ENCODE measurements at regions not wholly inside any gene's neighbourhood (a gene's known extent, or its start where the extent isn't known, plus 50 kb on each side); places are given as distances from the start of the nearest gene placed in this dataset.

GRCh38 chr3:40782111-40782721 lies 257.5 kb downstream of the ZNF621 start:
- H3K4me3 ChIP-seq (ENCODE audit: low read depth, low read length), result no peak overlapping the region
- TF ChIP-seq, protein P1, sequence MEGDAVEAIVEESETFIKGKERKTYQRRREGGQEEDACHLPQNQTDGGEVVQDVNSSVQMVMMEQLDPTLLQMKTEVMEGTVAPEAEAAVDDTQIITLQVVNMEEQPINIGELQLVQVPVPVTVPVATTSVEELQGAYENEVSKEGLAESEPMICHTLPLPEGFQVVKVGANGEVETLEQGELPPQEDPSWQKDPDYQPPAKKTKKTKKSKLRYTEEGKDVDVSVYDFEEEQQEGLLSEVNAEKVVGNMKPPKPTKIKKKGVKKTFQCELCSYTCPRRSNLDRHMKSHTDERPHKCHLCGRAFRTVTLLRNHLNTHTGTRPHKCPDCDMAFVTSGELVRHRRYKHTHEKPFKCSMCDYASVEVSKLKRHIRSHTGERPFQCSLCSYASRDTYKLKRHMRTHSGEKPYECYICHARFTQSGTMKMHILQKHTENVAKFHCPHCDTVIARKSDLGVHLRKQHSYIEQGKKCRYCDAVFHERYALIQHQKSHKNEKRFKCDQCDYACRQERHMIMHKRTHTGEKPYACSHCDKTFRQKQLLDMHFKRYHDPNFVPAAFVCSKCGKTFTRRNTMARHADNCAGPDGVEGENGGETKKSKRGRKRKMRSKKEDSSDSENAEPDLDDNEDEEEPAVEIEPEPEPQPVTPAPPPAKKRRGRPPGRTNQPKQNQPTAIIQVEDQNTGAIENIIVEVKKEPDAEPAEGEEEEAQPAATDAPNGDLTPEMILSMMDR (IDR thresholded peaks at IDR 0.05; ENCODE audit: low read depth, low read length, missing control alignments), result peak; percentile 61
- no peak for DNase-seq (ENCODE audit: low read depth)

DNA sequence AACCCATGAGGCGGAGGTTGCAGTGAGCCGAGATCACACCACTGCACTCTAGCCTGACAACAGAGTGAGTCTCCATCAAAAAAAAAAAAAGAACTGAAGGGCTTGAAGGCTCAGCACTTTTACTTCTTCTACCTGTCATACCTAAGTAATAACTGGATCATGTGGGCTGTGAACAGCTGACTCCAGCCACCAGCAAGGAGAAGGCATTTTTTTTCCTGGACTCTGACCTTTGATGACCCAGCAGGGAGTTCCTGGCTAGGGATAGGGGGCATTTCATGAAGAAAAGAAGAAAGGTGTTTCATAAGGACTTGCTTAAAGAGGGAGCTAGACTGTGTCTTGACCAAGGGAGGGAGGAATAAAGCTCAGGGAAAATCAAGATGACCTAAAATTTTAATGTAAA lies 266.0 kb downstream of the ZNF621 start:
- no peak overlapping the region for H3K4me3 ChIP-seq (ENCODE audit: low read depth, low read length)
- TF ChIP-seq, protein P1 (IDR thresholded peaks at IDR 0.05; ENCODE audit: low read depth, low read length, missing control alignments), result no peak
- no peak for DNase-seq (ENCODE audit: low read depth)

- TF ChIP-seq, protein P1 (IDR thresholded peaks at IDR 0.05; ENCODE audit: low read depth, low read length, missing control alignments), result no peak
- DNase-seq (ENCODE audit: low read depth), result no peak
- no peak overlapping the region for H3K4me3 ChIP-seq (ENCODE audit: low read depth, low read length)
These were observed 269.0 kb downstream of the ZNF621 start for GRCh38 chr3:40793730-40794129.

- TF ChIP-seq, protein P1 (IDR thresholded peaks at IDR 0.05; ENCODE audit: low read depth, low read length, missing control alignments), result no peak
- H3K4me3 ChIP-seq (ENCODE audit: low read depth, low read length), result no peak overlapping the region
- DNase-seq (ENCODE audit: low read depth), result no peak
These were observed 275.6 kb downstream of the ZNF621 start for GRCh38 chr3:40800343-40800742.

- no peak for DNase-seq (ENCODE audit: low read depth)
- H3K4me3 ChIP-seq (ENCODE audit: low read depth, low read length), result no peak overlapping the region
- TF ChIP-seq, protein P1 (IDR thresholded peaks at IDR 0.05; ENCODE audit: low read depth, low read length, missing control alignments), result no peak
These were observed 276.6 kb downstream of the ZNF621 start for GRCh38 chr3:40801284-40801741.

- TF ChIP-seq, protein P1 (IDR thresholded peaks at IDR 0.05; ENCODE audit: low read depth, low read length, missing control alignments), result no peak
- no peak for DNase-seq (ENCODE audit: low read depth)
- H3K4me3 ChIP-seq (ENCODE audit: low read depth, low read length), result no peak overlapping the region
These were observed 278.6 kb downstream of the ZNF621 start for GRCh38 chr3:40803311-40803710.

DNA sequence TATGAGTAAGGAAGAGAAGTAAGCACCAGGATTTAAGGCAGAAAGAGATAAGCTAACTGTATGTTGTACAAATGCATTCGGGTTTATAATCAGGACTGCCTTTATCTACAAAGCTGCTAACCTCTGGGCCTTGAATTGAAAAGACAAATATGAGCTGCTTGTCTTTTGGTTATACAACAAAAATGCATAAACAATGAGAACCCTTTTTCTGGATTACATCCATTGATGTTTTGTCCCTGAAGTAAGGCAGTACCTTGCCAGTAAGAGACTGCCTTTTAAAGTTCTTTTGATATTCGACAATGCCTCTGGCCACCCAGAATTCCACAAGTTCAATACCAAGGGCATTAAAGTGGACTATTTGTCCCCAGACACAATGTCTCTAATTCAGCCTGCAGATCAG lies 280.7 kb downstream of the ZNF621 start:
- no peak overlapping the region for H3K4me3 ChIP-seq (ENCODE audit: low read depth, low read length)
- no peak for DNase-seq (ENCODE audit: low read depth)
- TF ChIP-seq, protein P1 (IDR thresholded peaks at IDR 0.05; ENCODE audit: low read depth, low read length, missing control alignments), result no peak

All from GM12864 (cell line).